ENCODE measurements at regions not wholly inside any gene's neighbourhood (a gene's known extent, or its start where the extent isn't known, plus 50 kb on each side); places are given as distances from the start of the nearest gene placed in this dataset.

DNA sequence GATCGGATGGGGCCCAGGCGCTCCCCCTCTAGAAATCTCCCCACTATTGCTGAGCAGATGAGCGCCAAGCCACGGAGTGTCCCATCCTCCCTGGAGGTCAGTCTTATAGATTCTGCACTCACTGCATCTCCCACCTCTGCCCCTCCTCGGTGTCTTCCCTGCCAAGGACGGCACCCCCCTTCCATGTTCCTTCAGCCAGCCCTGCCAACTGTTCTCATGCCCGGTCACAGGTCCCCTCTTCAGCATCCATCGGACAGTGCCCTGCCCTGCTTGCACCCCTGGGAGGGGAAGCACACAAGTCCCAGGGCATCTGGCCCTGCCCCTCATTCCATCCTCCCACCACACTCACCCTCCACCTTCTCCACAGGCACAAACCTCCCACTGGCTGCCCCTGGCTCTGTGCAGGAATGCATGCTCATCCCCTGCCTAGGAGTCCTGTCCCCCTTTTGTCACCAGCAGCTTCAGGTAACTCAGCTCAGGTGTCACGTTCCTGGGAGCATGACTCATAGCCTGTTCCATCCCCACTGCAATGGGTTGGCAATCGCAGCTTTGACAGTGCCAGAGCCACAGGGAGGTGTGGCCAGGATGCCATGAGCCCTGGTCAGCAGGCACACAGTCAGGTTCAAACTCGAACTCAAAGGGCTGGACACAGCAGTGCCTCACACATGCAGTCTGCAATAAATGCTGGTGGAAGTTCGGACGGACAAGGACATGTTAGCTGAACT is 234.7 kb upstream of the TCERG1L start:
- TF ChIP-seq, protein P1, sequence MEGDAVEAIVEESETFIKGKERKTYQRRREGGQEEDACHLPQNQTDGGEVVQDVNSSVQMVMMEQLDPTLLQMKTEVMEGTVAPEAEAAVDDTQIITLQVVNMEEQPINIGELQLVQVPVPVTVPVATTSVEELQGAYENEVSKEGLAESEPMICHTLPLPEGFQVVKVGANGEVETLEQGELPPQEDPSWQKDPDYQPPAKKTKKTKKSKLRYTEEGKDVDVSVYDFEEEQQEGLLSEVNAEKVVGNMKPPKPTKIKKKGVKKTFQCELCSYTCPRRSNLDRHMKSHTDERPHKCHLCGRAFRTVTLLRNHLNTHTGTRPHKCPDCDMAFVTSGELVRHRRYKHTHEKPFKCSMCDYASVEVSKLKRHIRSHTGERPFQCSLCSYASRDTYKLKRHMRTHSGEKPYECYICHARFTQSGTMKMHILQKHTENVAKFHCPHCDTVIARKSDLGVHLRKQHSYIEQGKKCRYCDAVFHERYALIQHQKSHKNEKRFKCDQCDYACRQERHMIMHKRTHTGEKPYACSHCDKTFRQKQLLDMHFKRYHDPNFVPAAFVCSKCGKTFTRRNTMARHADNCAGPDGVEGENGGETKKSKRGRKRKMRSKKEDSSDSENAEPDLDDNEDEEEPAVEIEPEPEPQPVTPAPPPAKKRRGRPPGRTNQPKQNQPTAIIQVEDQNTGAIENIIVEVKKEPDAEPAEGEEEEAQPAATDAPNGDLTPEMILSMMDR (conservative IDR thresholded peaks at IDR 0.05; ENCODE audit: low read depth, low read length): no peak
- TF ChIP-seq EZH2 (IDR thresholded peaks at IDR 0.05; ENCODE audit: borderline replicate concordance, low read depth, low read length, poor library complexity, severe bottlenecking): no peak
